ENCODE measurements at regions not wholly inside any gene's neighbourhood (a gene's known extent, or its start where the extent isn't known, plus 50 kb on each side); places are given as distances from the start of the nearest gene placed in this dataset.
"Not testable (repeated sequence)": the region's sequence is repeated elsewhere in the genome, so short reads cannot be mapped to it uniquely, and the experiment has no call there.

DNA sequence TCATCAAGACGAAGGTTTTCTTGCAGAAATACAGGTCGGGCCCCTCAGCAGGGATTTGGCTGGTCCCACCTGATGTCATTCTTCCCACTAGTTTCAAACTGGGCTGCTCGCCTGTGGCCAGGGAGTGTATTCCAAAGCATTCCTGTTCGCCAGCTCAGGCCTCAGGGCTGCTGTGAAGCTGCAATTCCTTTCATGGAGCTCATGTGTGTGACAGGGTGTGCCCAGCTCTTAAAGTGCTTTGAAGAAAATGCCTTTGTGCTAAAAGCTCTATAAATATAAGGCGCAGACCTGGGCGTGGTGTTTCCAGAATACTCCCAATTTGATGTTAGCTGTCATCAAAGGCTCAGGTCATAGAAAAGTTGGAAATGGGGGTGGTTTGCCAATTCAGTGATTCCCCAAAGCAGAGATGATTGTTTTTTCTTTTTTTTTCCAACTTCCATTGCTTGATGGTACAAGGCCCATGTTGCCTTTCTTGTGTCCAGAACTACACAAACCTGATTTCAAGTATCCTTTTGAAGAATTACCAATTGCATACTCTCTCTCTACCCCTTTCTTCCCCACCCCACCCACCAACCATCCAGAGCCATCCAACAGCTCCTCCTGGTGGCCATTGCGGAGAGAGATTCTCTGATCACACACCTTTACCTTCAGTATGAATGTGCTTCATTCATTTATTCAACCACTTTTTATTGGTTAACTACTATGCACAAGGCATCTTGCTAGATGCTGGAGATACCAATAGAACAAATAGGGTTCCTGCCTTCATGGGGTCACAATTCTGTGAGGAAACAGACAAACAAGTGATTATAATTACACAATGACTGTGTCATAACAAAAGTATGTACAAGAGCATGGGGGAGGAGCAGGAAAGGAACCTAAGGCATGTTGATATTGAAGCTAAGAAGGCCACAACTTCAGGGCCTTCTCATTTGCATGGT lies 297.3 kb upstream of the LYZL1 start:
- Histone ChIP-seq H3K4me3 (ENCODE audit: low read depth, low read length) (no peak overlapping the region), H3K27ac (ENCODE audit: low read depth, low read length) (no peak overlapping the region), H3K4me1 (ENCODE audit: control insufficient read depth, insufficient read depth, low read length, unreplicated experiment) (peaks cover 15% of the 10 kb centered on the region), H3K79me2 (ENCODE audit: control insufficient read depth, insufficient read depth, low read length, unreplicated experiment) (no peaks in the 10 kb centered on the region), H3K36me3 (ENCODE audit: insufficient read depth, low read length) (no peaks in the 10 kb centered on the region), H3K27me3 (ENCODE audit: insufficient read depth, low read length) (0 out of 2 replicates have a peak, but pooled peaks cover 4% of the 10 kb centered on the region), H2AFZ (ENCODE audit: low read length, unreplicated experiment) (no peak overlapping the region)

DNA sequence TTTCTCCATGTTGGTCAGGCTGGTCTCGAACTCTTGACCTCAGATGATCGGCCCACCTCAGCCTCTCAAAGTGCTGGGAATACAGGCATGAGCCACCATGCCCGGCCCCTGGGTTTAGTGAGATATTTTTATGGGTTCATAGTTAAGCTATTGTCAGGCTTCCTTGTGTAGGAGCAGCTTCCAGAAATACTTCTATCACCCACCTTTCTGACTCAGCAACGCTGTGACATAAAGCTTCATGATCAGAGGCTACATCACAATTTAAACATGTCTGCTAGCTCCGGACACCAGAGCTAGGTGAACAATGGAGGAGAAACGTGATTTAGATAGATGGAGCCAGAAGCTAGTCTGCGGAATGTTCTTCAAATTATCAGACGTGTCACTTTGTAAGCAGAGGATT lies 295.8 kb upstream of the LYZL1 start:
- Histone ChIP-seq H3K4me1 (ENCODE audit: control insufficient read depth, insufficient read depth, low read length, unreplicated experiment) (peaks cover 22% of the 10 kb centered on the region), H3K27ac (ENCODE audit: low read depth, low read length) (no peak overlapping the region), H3K27me3 (ENCODE audit: insufficient read depth, low read length) (0 out of 2 replicates have a peak, but pooled peaks cover 4% of the 10 kb centered on the region), H2AFZ (ENCODE audit: low read length, unreplicated experiment) (no peak overlapping the region), H3K4me3 (ENCODE audit: low read depth, low read length) (no peak overlapping the region), H3K36me3 (ENCODE audit: insufficient read depth, low read length) (no peaks in the 10 kb centered on the region), H3K79me2 (ENCODE audit: control insufficient read depth, insufficient read depth, low read length, unreplicated experiment) (no peaks in the 10 kb centered on the region)

DNA sequence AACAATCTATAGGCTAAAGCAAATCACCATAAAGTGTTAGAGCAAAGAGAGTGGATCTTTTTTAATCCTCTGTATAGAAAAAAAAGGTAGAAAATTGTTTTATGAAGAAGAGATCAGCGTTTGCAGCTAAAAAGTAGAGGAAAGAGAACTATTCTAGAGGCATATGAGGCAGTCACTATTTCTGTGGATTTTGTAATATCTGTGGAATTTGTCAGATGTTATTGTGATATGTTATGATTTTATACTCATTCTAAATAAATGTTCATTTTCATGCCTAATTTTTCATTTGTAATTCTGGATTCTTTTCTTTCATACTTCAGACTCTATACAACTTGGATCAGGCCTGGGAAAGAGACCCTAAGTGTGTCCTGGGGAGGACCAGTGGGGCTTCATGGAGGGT lies 295.0 kb upstream of the LYZL1 start:
- H2AFZ ChIP-seq (ENCODE audit: low read length, unreplicated experiment): no peak overlapping the region
- H3K4me1 ChIP-seq (ENCODE audit: control insufficient read depth, insufficient read depth, low read length, unreplicated experiment): peaks cover 22% of the 10 kb centered on the region
- no peaks in the 10 kb centered on the region for H3K36me3 ChIP-seq (ENCODE audit: insufficient read depth, low read length)
- H3K4me3 ChIP-seq (ENCODE audit: low read depth, low read length): no peak overlapping the region
- H3K27me3 ChIP-seq (ENCODE audit: insufficient read depth, low read length): 0 out of 2 replicates have a peak, but pooled peaks cover 4% of the 10 kb centered on the region
- H3K79me2 ChIP-seq (ENCODE audit: control insufficient read depth, insufficient read depth, low read length, unreplicated experiment): no peaks in the 10 kb centered on the region
- H3K27ac ChIP-seq (ENCODE audit: low read depth, low read length): no peak overlapping the region

DNA sequence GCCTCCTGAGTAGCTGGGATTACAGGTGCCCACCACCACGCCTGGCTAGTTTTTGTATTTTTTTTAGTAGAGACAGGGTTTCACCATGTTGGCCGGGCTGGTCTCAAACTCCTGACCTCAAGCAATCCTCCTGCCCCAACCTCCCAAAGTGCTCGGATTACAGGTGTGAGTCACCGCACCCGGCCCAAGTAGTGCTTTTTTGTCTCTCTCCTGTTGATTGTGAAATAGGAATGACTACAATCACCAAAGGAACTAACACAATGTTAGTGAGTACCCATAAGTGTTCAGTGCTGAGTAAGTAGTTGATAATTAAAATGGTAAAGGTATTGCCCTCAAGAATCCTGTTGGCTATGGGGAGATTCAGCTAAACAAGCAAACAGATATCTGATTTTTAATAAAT lies 294.1 kb upstream of the LYZL1 start:
- H3K36me3 ChIP-seq (ENCODE audit: insufficient read depth, low read length); H3K79me2 ChIP-seq (ENCODE audit: control insufficient read depth, insufficient read depth, low read length, unreplicated experiment); H3K27me3 ChIP-seq (ENCODE audit: insufficient read depth, low read length); H3K27ac ChIP-seq (ENCODE audit: low read depth, low read length); H3K4me3 ChIP-seq (ENCODE audit: low read depth, low read length); H2AFZ ChIP-seq (ENCODE audit: low read length, unreplicated experiment): not testable (repeated sequence)
- H3K4me1 ChIP-seq (ENCODE audit: control insufficient read depth, insufficient read depth, low read length, unreplicated experiment): peaks cover 22% of the 10 kb centered on the region

DNA sequence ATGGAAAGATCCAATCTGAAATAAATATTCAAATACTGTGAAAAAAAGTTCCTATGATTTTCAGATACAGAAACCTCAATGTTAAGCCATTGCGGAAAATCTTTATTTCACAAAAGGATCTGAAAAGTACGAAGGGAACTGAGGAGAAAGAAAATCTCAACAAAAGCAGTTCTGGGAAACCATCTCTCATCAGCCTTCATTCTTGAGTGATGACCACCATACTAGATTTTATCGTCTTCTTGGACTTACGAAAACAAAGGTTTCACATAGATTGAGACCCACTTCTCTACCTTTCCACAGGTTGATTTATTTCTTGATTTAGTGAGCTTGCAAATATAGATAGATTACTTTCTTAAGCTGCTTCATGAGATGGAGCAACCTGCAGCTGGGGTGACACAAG lies 293.4 kb upstream of the LYZL1 start:
- H3K79me2 ChIP-seq (ENCODE audit: control insufficient read depth, insufficient read depth, low read length, unreplicated experiment): no peaks in the 10 kb centered on the region
- H3K27ac ChIP-seq (ENCODE audit: low read depth, low read length): no peak overlapping the region
- H3K36me3 ChIP-seq (ENCODE audit: insufficient read depth, low read length): no peaks in the 10 kb centered on the region
- H3K4me3 ChIP-seq (ENCODE audit: low read depth, low read length): no peak overlapping the region
- H3K4me1 ChIP-seq (ENCODE audit: control insufficient read depth, insufficient read depth, low read length, unreplicated experiment): peaks cover 22% of the 10 kb centered on the region
- 0 out of 2 replicates have a peak, but pooled peaks cover 4% of the 10 kb centered on the region for H3K27me3 ChIP-seq (ENCODE audit: insufficient read depth, low read length)
- no peak overlapping the region for H2AFZ ChIP-seq (ENCODE audit: low read length, unreplicated experiment)

DNA sequence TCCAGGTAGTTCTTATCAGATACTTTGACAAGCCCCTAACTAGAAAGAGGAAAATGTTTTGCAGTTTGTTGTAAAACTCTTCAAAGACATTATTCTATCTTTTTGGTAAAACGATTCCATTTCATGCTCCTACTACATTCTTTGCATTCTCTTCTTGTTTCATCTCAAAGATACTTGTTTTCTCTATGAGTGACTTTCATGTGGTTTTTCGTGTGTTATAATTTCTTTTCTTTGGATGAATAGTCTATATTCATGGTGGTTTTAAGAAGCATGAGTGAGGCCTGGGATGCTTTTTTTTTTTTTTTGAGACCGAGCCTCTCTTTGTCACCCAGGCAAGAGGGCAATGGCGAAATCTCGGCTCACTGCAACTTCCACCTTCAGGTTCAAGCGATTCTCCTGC lies 292.5 kb upstream of the LYZL1 start:
- Histone ChIP-seq H3K27ac (ENCODE audit: low read depth, low read length) (no peak overlapping the region), H3K4me3 (ENCODE audit: low read depth, low read length) (no peak overlapping the region), H2AFZ (ENCODE audit: low read length, unreplicated experiment) (no peak overlapping the region), H3K79me2 (ENCODE audit: control insufficient read depth, insufficient read depth, low read length, unreplicated experiment) (no peaks in the 10 kb centered on the region), H3K36me3 (ENCODE audit: insufficient read depth, low read length) (no peaks in the 10 kb centered on the region), H3K27me3 (ENCODE audit: insufficient read depth, low read length) (0 out of 2 replicates have a peak, but pooled peaks cover 4% of the 10 kb centered on the region), H3K4me1 (ENCODE audit: control insufficient read depth, insufficient read depth, low read length, unreplicated experiment) (peaks cover 22% of the 10 kb centered on the region)

DNA sequence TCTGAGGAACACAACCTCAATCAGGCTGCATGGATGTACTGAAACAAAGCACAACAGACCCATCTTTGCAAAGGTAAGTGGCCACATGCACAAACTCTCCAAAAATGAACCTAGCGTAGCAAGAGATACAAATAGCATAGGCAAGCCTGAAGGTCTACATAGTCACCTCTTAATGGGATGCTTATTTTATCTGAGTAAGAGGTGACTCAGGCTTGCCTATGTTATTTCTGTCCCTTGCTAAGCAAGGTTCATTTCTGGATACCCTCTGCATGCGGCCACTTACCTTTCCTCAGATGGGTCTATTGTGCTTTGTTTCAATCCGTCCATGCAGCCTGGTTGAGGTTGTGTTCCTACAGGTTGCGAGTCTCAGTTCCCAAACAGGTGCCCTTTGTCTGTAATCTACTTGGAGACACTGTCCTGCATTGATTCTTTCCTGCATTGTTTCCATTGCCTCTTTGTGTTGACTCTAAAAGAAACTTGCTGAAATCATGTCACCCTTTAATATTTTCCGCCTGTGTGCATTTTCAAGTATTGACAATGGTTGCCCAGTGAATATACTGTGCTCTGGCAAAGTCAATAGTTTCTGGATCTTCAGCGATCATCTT lies 291.8 kb upstream of the LYZL1 start:
- no peak overlapping the region for H3K4me3 ChIP-seq (ENCODE audit: low read depth, low read length)
- H3K36me3 ChIP-seq (ENCODE audit: insufficient read depth, low read length): no peaks in the 10 kb centered on the region
- no peak overlapping the region for H2AFZ ChIP-seq (ENCODE audit: low read length, unreplicated experiment)
- 0 out of 2 replicates have a peak, but pooled peaks cover 4% of the 10 kb centered on the region for H3K27me3 ChIP-seq (ENCODE audit: insufficient read depth, low read length)
- peaks cover 15% of the 10 kb centered on the region for H3K4me1 ChIP-seq (ENCODE audit: control insufficient read depth, insufficient read depth, low read length, unreplicated experiment)
- H3K27ac ChIP-seq (ENCODE audit: low read depth, low read length): no peak overlapping the region
- H3K79me2 ChIP-seq (ENCODE audit: control insufficient read depth, insufficient read depth, low read length, unreplicated experiment): no peaks in the 10 kb centered on the region

DNA sequence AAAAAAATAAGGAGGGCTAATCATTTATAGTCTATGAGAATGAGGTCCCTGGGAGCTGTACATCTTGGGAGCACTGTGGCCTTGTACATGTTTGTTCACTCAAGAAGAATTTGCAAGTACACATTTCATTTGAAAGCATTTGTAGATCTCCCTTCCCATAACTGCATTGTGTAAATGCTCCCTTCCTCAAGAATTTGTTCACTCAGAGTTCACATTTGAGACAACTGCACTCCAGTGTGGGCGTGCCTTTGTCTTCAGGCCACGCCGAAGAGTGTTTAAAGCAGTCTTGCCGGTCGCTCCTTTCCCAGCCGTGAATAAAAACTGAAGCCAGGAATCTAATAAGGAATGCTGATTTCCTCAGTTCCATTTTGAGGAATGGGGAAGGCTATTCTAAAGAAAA lies 291.1 kb upstream of the LYZL1 start:
- peaks cover 11% of the 10 kb centered on the region for H3K4me1 ChIP-seq (ENCODE audit: control insufficient read depth, insufficient read depth, low read length, unreplicated experiment)
- H3K27ac ChIP-seq (ENCODE audit: low read depth, low read length): no peak overlapping the region
- no peaks in the 10 kb centered on the region for H3K79me2 ChIP-seq (ENCODE audit: control insufficient read depth, insufficient read depth, low read length, unreplicated experiment)
- H3K4me3 ChIP-seq (ENCODE audit: low read depth, low read length): no peak overlapping the region
- H3K27me3 ChIP-seq (ENCODE audit: insufficient read depth, low read length): 0 out of 2 replicates have a peak, but pooled peaks cover 4% of the 10 kb centered on the region
- H2AFZ ChIP-seq (ENCODE audit: low read length, unreplicated experiment): no peak overlapping the region
- no peaks in the 10 kb centered on the region for H3K36me3 ChIP-seq (ENCODE audit: insufficient read depth, low read length)

DNA sequence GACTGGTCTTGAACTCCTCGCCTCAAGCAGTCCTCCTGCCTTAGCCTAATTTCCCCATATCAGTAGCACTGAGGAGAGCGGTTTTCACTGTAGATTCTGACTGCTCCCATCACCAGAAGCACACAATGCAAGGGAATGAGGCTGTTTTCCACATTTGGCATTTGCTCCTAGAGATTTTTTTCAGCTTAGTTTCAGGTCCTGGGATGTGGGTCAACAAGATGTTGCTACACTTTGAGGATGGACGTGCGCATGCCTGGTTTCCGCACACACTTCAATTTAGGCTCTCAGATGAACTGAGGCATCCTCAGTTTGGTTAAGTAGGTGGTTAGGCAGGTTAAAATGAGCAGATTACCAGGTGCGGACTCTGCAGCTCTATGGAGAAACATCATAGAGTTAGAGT lies 287.1 kb upstream of the LYZL1 start:
- no peak overlapping the region for H2AFZ ChIP-seq (ENCODE audit: low read length, unreplicated experiment)
- H3K4me1 ChIP-seq (ENCODE audit: control insufficient read depth, insufficient read depth, low read length, unreplicated experiment): peaks cover 6% of the 10 kb centered on the region
- no peak overlapping the region for H3K27ac ChIP-seq (ENCODE audit: low read depth, low read length)
- no peaks in the 10 kb centered on the region for H3K36me3 ChIP-seq (ENCODE audit: insufficient read depth, low read length)
- H3K4me3 ChIP-seq (ENCODE audit: low read depth, low read length): no peak overlapping the region
- H3K79me2 ChIP-seq (ENCODE audit: control insufficient read depth, insufficient read depth, low read length, unreplicated experiment): no peaks in the 10 kb centered on the region
- H3K27me3 ChIP-seq (ENCODE audit: insufficient read depth, low read length): no peaks in the 10 kb centered on the region

DNA sequence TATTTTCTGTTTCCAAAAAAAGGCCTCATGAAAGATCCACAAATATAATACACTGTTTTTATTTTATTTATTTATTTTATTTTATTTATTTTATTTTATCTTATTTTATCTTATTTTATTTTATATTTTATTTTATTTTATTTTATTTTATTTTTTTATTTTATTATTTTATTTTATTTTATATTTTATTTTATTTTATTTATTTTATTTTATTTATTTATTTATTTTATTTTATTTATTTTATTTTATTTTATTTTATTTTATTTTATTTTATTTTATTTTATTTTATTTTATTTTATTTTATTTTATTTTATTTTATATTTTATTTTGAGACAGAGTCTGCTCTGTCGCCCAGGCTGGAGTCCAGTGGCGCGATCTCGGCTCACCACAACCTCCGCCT lies 285.9 kb upstream of the LYZL1 start:
- H3K4me3 ChIP-seq (ENCODE audit: low read depth, low read length); H3K36me3 ChIP-seq (ENCODE audit: insufficient read depth, low read length); H3K4me1 ChIP-seq (ENCODE audit: control insufficient read depth, insufficient read depth, low read length, unreplicated experiment); H3K27me3 ChIP-seq (ENCODE audit: insufficient read depth, low read length); H3K27ac ChIP-seq (ENCODE audit: low read depth, low read length); H2AFZ ChIP-seq (ENCODE audit: low read length, unreplicated experiment); H3K79me2 ChIP-seq (ENCODE audit: control insufficient read depth, insufficient read depth, low read length, unreplicated experiment): not testable (repeated sequence)

DNA sequence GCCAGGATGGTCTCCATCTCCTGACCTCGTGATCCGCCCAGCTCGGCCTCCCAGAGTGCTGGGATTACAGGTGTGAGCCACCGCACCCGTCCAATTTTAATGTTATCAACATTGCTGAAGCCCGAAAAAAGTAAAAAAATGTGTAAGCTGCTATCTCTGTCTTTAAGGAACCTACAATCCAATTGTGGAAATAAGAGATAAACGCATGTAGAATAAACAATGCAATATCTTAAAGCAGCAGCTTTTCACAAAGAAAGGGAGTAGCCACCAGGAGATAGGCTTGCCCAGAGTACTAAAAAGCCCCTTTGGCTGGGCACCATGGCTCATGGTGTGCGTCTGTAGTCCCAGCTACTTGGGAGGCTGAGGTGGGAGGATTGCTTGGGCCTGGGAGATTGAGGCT lies 282.9 kb upstream of the LYZL1 start:
- H3K27me3 ChIP-seq (ENCODE audit: insufficient read depth, low read length): no peaks in the 10 kb centered on the region
- no peak overlapping the region for H2AFZ ChIP-seq (ENCODE audit: low read length, unreplicated experiment)
- H3K79me2 ChIP-seq (ENCODE audit: control insufficient read depth, insufficient read depth, low read length, unreplicated experiment): no peaks in the 10 kb centered on the region
- H3K4me3 ChIP-seq (ENCODE audit: low read depth, low read length): no peak overlapping the region
- H3K36me3 ChIP-seq (ENCODE audit: insufficient read depth, low read length): no peaks in the 10 kb centered on the region
- H3K4me1 ChIP-seq (ENCODE audit: control insufficient read depth, insufficient read depth, low read length, unreplicated experiment): no peaks in the 10 kb centered on the region
- H3K27ac ChIP-seq (ENCODE audit: low read depth, low read length): no peak overlapping the region

Measured in ACC112 (cell line).